B cell (primary cell): ENCODE measurements at regions not wholly inside any gene's neighbourhood (a gene's known extent, or its start where the extent isn't known, plus 50 kb on each side); places are given as distances from the start of the nearest gene placed in this dataset.

Source experiments
- ATAC-seq: fragments of 200-7000 bp; cut with Tn5 transposase; one replicate; pipeline ENCODE4 v1.10.0; 2021; ENCODE audit warnings: low read depth, mild to moderate bottlenecking, moderate number of reproducible peaks, moderate library complexity
- CTCF ChIA-PET: fragments of 350-600 bp; sonication (Branson Sonifier 250); formaldehyde crosslinking; loops from one replicate; lab custom pipeline; 2021; ENCODE audit warnings: antibody characterized with exemption, inconsistent platforms; lab: Charles Lee
- POLR2A ChIA-PET: fragments of 350-600 bp; sonication (Branson Sonifier 250); formaldehyde crosslinking; loops from one replicate; lab custom pipeline; 2021; ENCODE audit warnings: antibody characterized with exemption; lab: Charles Lee
- DNase-seq: peaks from one replicate; pipeline ENCODE4 v3.0.0; 2013
- H2AFZ ChIP-seq: 2 replicates; pipeline ENCODE4 v1.6.1; 2012; ENCODE audit warnings: mild to moderate bottlenecking, low read depth, low read length; ENCODE audit not compliant: insufficient read depth, poor library complexity, severe bottlenecking
- H3K27ac ChIP-seq, 2 donors: 1 replicate in 1 of 2; 2 replicates in 1 of 2; pipeline ENCODE4 v1.5.1; 2012 to 2013; ENCODE audit warnings: low read length in 2 of 2, mild to moderate bottlenecking in 2 of 2, moderate library complexity in 1 of 2
- H3K27me3 ChIP-seq, 4 experiments: fragments of 200-600 bp in 1 of 4; sonication (generic) in 1 of 4; replicated peaks in 1 of 4; 1 replicate in 2 of 4; 2 replicates in 2 of 4; pipeline versions ENCODE4 v1.6.1 to v1.7.0; 2013 to 2016; ENCODE audit warnings: low read length in 3 of 4, mild to moderate bottlenecking in 2 of 4, mixed read lengths in 1 of 4, moderate library complexity in 1 of 4; ENCODE audit not compliant: insufficient read depth in 4 of 4, control insufficient read depth in 3 of 4; ENCODE audit errors: control extremely low read depth in 1 of 4
- H3K36me3 ChIP-seq, 2 experiments: replicated peaks in 1 of 2; 1 replicate in 1 of 2; 2 replicates in 1 of 2; pipeline versions ENCODE4 v1.6.1 to v1.7.1; 2013; ENCODE audit warnings: low read length in 1 of 2; ENCODE audit not compliant: insufficient read depth in 2 of 2, control insufficient read depth in 1 of 2; ENCODE audit errors: control extremely low read depth in 1 of 2, extremely low read depth in 1 of 2
- H3K4me1 ChIP-seq, 2 donors: fragments of 200-600 bp in 1 of 2; sonication (generic) in 1 of 2; 1 replicate in 1 of 2; 2 replicates in 1 of 2; pipeline versions ENCODE4 v1.5.1 to v1.6.1; 2013 to 2017; ENCODE audit warnings: low read length in 2 of 2; ENCODE audit not compliant: control insufficient read depth in 2 of 2, insufficient read depth in 2 of 2
- H3K4me2 ChIP-seq: replicated peaks from 2 replicates; pipeline ENCODE3; 2012; ENCODE audit warnings: mild to moderate bottlenecking, low read depth, low read length; ENCODE audit not compliant: poor library complexity, severe bottlenecking
- H3K4me3 ChIP-seq, 5 experiments: fragments of 200-600 bp in 1 of 5; sonication (generic) in 1 of 5; 1 replicate in 3 of 5; 2 replicates in 2 of 5; pipeline versions ENCODE4 v1.5.1 to v1.7.0; 2011 to 2016; ENCODE audit warnings: low read length in 4 of 5, mild to moderate bottlenecking in 4 of 5, low read depth in 2 of 5, control low read depth in 1 of 5, moderate library complexity in 1 of 5; ENCODE audit not compliant: insufficient read depth in 1 of 5; ENCODE audit errors: control extremely low read depth in 1 of 5, extremely low read depth in 1 of 5
- H3K79me2 ChIP-seq: fragments of 200-600 bp; sonication (generic); one replicate; pipeline ENCODE4 v1.6.0; 2016; ENCODE audit warnings: low read length; ENCODE audit not compliant: control insufficient read depth, insufficient read depth
- H3K9ac ChIP-seq: fragments of 200-600 bp; sonication (generic); 2 replicates; pipeline ENCODE4 v1.6.1; 2017; ENCODE audit warnings: mild to moderate bottlenecking, low read length, moderate library complexity
- H3K9me3 ChIP-seq, 3 donors: one replicate each; pipeline versions ENCODE4 v1.6.1 to v1.7.1; 2013; ENCODE audit warnings: low read length in 2 of 3; ENCODE audit not compliant: control insufficient read depth in 2 of 3, insufficient read depth in 1 of 3; ENCODE audit errors: control extremely low read depth in 1 of 3
- H4K20me1 ChIP-seq: 2 replicates; pipeline ENCODE4 v1.6.0; 2012; ENCODE audit warnings: mild to moderate bottlenecking, low read length; ENCODE audit not compliant: insufficient read depth, control insufficient read depth, poor library complexity, severe bottlenecking
- H3K27ac Mint-ChIP-seq: one replicate; pipeline ENCODE4 v1.8.0; 2021; ENCODE audit warnings: mixed read lengths
- H3K27me3 Mint-ChIP-seq: one replicate; pipeline ENCODE4 v1.8.0; 2021; ENCODE audit warnings: mixed read lengths
- H3K4me1 Mint-ChIP-seq: one replicate; pipeline ENCODE4 v1.8.0; 2021; ENCODE audit warnings: mixed read lengths
- H3K4me3 Mint-ChIP-seq: one replicate; pipeline ENCODE4 v1.8.0; 2021; ENCODE audit warnings: mixed read lengths
- H3K9me3 Mint-ChIP-seq: one replicate; pipeline ENCODE4 v1.8.0; 2022; ENCODE audit warnings: mixed read lengths; ENCODE audit not compliant: insufficient read depth
- CTCF ChIP-seq: fragments of 200-600 bp; IDR thresholded peaks from one replicate; pipeline ENCODE4 v1.8.0; 2022; ENCODE audit warnings: antibody characterized with exemption, mild to moderate bottlenecking
- EZH2 ChIP-seq: IDR thresholded peaks from 2 replicates; pipeline ENCODE4 v1.6.1; 2012; ENCODE audit warnings: borderline replicate concordance, low read depth, mild to moderate bottlenecking, moderate library complexity, low read length; ENCODE audit not compliant: insufficient read depth, poor library complexity, severe bottlenecking
- WGBS: methylation state at CpG from one replicate; pipeline ENCODE4 v1.1.5; 2013; ENCODE audit warnings: missing lambda C conversion rate; ENCODE audit not compliant: insufficient coverage; 5-methylcytosine and 5-hydroxymethylcytosine counted together
- intact Hi-C: fragments of 100-400 bp; cut with micrococcal nuclease; formaldehyde crosslinking; loops from one replicate; pipeline ENCODE4 v1.10.0; 2022

DNA sequence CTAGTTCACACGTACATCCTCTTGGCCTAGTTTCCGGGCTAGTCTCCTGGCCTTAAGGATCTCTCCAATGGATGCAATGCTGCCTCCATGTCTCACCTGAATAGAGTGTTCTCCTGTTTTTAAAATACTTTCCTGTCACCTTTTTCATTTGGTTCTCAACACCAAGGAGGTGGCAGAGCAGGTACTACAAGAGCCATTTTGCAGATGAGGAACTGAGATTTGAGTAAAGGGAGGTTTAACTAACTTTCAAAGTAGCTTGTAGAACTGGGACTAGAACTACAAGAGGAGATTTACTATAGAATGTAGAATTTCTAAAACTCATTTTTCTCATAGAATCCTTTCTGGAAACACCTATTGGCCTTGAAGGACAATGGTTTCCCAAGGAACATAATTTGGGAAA lies 97.6 kb upstream of the AP1S2 start:
- Histone ChIP-seq H3K27me3 (no peaks in the 10 kb centered on the region), H3K9me3 (no peaks in the 10 kb centered on the region), H3K27ac (no peak overlapping the region), H3K4me2 (no peak overlapping the region), H2AFZ (no peak overlapping the region), H4K20me1 (no peaks in the 10 kb centered on the region), H3K36me3 (no peaks in the 10 kb centered on the region), H3K4me1 (no peaks in the 10 kb centered on the region), H3K4me3 (no peak overlapping the region), H3K9ac (no peak overlapping the region), H3K79me2 (no peaks in the 10 kb centered on the region)
- ChIA-PET CTCF (no interaction called here), POLR2A (no interaction called here)
- TF ChIP-seq CTCF (no peak), EZH2 (no peak)
- WGBS = no CpG with 5 or more reads among the region's 2 CpGs
- DNase-seq (no peak), ATAC-seq (no peak)
- Mint-ChIP-seq H3K27me3 (no peaks in the 10 kb centered on the region), H3K27ac (no peak overlapping the region), H3K4me3 (no peak overlapping the region), H3K4me1 (peaks cover 3% of the 10 kb centered on the region), H3K9me3 (no peaks in the 10 kb centered on the region)
- intact Hi-C loops = no loop called here

GRCh38 chrX:15948318-15948660 lies 93.7 kb upstream of the AP1S2 start:
- Histone ChIP-seq H3K4me2 (no peak overlapping the region), H3K79me2 (no peaks in the 10 kb centered on the region), H2AFZ (no peak overlapping the region), H3K27me3 (no peaks in the 10 kb centered on the region), H3K4me3 (no peak overlapping the region), H3K27ac (no peak overlapping the region), H3K9ac (no peak overlapping the region), H3K36me3 (no peaks in the 10 kb centered on the region), H4K20me1 (no peaks in the 10 kb centered on the region), H3K9me3 (no peaks in the 10 kb centered on the region), H3K4me1 (no peaks in the 10 kb centered on the region)
- no peak for TF ChIP-seq EZH2
- no peak for TF ChIP-seq CTCF
- WGBS = 100% methylated on average over 1 of the region's 5 CpGs
- CTCF ChIA-PET = no interaction called here
- Mint-ChIP-seq H3K27me3 (no peaks in the 10 kb centered on the region), H3K4me1 (peaks cover 3% of the 10 kb centered on the region), H3K9me3 (no peaks in the 10 kb centered on the region), H3K27ac (no peak overlapping the region), H3K4me3 (no peak overlapping the region)
- DNase-seq (no peak), ATAC-seq (no peak)
- POLR2A ChIA-PET = no interaction called here
- intact Hi-C loops = no loop called here
